HG03460 (cell line): ENCODE measurements at regions not wholly inside any gene's neighbourhood (a gene's known extent, or its start where the extent isn't known, plus 50 kb on each side); places are given as distances from the start of the nearest gene placed in this dataset.
"Not testable (repeated sequence)": the region's sequence is repeated elsewhere in the genome, so short reads cannot be mapped to it uniquely, and the experiment has no call there.

Experiments used
- ATAC-seq: cut with Tn5 transposase; IDR thresholded peaks from one replicate; pipeline ENCODE4 v1.9.1; 2021; ENCODE audit not compliant: unreplicated experiment

GRCh38 chr15:21262851-21263425, 177.4 kb downstream of the POTEB3 start:
- no peak for ATAC-seq

- ATAC-seq: no peak
Measured at GRCh38 chr15:21261965-21262850, 178.1 kb downstream of the POTEB3 start.

GRCh38 chr15:21261396-21261964, 178.8 kb downstream of the POTEB3 start:
- no peak for ATAC-seq

GRCh38 chr15:21260966-21261395, 179.3 kb downstream of the POTEB3 start:
- no peak for ATAC-seq

- not testable (repeated sequence) for ATAC-seq
Measured at GRCh38 chr15:21258635-21259034, 181.7 kb downstream of the POTEB3 start.

DNA sequence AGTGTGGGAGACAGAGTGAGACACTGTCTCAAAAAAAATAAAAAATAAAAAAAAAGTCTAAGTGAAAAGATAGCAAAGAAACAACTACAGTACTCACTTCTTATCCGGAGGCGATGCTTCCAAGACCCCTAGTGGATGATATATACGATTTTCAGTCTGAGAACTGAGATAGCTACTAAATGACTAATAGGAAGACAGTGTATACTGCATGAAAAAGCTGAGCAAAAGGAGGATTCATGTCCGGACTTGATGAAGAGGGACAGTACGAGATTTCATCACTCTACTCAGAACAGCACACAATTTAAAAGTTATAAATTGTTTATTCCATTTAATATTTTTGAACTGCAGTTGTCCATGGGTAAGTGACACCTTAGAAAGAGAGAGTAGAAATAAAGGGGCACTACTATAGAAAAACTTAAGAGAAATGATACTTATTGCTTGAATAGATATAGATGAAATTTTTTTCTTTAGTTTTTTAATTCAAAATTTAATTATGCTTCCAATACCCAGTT, 190.7 kb downstream of the POTEB3 start:
- not testable (repeated sequence) for ATAC-seq
